ENCODE measurements at regions not wholly inside any gene's neighbourhood (a gene's known extent, or its start where the extent isn't known, plus 50 kb on each side); places are given as distances from the start of the nearest gene placed in this dataset.
A peak's percentile ranks its signal among the peaks of the same experiment; 100 is the strongest.
"Not testable (repeated sequence)": the region's sequence is repeated elsewhere in the genome, so short reads cannot be mapped to it uniquely, and the experiment has no call there.

GRCh38 chr17:13131225-13131624 is 113.4 kb upstream of the ELAC2 start:
- DNase-seq = no peak

GRCh38 chr17:13129356-13129755 is 111.5 kb upstream of the ELAC2 start:
- DNase-seq = no peak

- no peak for DNase-seq
These were observed 110.8 kb upstream of the ELAC2 start for GRCh38 chr17:13128676-13129075.

GRCh38 chr17:13127921-13128602 is 110.2 kb upstream of the ELAC2 start:
- no peak for DNase-seq

GRCh38 chr17:13120864-13121263 is 103.0 kb upstream of the ELAC2 start:
- DNase-seq = no peak

GRCh38 chr17:13118311-13118710 is 100.5 kb upstream of the ELAC2 start:
- no peak for DNase-seq

GRCh38 chr17:13117616-13118015 is 99.8 kb upstream of the ELAC2 start:
- no peak for DNase-seq

GRCh38 chr17:13114601-13115031 is 96.8 kb upstream of the ELAC2 start:
- DNase-seq = peak; percentile 69

GRCh38 chr17:13113821-13114525 is 96.1 kb upstream of the ELAC2 start:
- no peak for DNase-seq

- DNase-seq = no peak
These were observed 89.9 kb upstream of the ELAC2 start for GRCh38 chr17:13107676-13108235.

GRCh38 chr17:13106171-13106570 is 88.3 kb upstream of the ELAC2 start:
- DNase-seq = no peak

GRCh38 chr17:13104576-13104975 is 86.7 kb upstream of the ELAC2 start:
- DNase-seq = no peak

GRCh38 chr17:13102477-13102876 is 84.7 kb upstream of the ELAC2 start:
- DNase-seq = no peak

GRCh38 chr17:13099926-13100325 is 82.1 kb upstream of the ELAC2 start:
- DNase-seq = no peak

- DNase-seq = no peak
These were observed 81.4 kb upstream of the ELAC2 start for GRCh38 chr17:13099089-13099735.

GRCh38 chr17:13096291-13096690 is 78.5 kb upstream of the ELAC2 start:
- DNase-seq = no peak

- DNase-seq = not testable (repeated sequence)
These were observed 74.2 kb upstream of the ELAC2 start for GRCh38 chr17:13092010-13092409.

- no peak for DNase-seq
These were observed 70.8 kb upstream of the ELAC2 start for GRCh38 chr17:13088666-13089065.

GRCh38 chr17:13087802-13088201 is 70.0 kb upstream of the ELAC2 start:
- DNase-seq = no peak

- DNase-seq = no peak
These were observed 68.4 kb upstream of the ELAC2 start for GRCh38 chr17:13086142-13086769.

- DNase-seq = no peak
These were observed 67.8 kb upstream of the ELAC2 start for GRCh38 chr17:13085578-13085977.

- no peak for DNase-seq
These were observed 66.6 kb upstream of the ELAC2 start for GRCh38 chr17:13084420-13084819.
